ENCODE measurements at regions not wholly inside any gene's neighbourhood (a gene's known extent, or its start where the extent isn't known, plus 50 kb on each side); places are given as distances from the start of the nearest gene placed in this dataset.

DNA sequence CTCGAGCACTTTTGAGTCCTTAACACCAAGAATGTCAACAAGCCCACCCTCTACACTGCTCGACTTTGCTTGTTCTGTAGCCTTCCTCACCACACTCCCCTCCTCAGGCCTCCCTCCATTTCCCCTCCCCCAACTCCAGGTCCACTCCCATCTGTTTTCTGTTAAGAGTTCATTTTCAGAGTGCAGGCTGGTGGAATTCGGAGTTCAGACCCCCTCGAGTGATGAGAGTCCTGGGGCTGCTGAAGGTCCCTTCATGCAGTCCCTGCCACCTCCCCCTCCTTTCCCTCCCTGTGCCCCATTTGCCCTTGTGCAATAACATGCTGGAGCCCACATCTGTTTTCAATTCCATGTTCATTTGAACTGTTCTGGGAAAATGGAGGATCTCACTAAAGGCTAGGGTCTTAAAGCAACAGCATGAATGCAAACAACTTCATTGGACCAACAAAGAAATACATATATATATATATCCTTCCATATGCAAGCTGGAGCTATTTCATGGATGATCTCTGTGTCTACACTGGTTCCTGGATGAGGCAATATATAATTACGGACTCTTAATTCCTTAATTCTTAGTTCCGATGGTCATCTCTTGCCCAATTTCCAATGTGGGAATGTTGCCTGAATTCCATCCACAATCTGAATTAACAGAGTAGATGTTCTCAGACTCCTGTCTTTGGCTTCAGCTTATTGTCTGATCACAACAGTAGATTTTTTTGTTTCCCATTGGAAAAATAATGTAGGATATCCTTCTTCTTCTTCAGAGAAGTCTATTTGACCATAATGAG is 340.4 kb downstream of the ETS1 start:
- DNase-seq: no peak

DNA sequence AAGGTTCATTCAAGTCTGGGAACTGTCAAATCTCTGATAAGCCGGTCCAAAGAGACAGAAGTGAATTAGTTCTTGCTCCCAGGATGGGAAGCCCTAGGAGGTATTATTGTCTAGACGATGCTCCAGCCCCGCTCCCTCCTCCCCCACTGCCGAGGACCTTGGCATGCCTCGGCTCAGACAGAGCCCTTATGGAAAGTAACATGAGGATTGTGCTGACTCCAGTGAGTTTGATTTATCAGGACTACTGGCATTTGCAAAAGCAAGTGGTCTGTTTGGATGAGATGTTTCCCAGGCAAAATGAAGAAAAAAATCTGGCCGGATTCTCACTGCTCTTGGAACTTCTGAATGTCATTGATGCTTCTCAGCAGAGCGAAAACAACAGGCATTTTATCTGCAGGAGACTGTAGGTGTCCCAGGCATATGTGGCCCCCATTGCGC is 341.0 kb downstream of the ETS1 start:
- no peak for DNase-seq

DNA sequence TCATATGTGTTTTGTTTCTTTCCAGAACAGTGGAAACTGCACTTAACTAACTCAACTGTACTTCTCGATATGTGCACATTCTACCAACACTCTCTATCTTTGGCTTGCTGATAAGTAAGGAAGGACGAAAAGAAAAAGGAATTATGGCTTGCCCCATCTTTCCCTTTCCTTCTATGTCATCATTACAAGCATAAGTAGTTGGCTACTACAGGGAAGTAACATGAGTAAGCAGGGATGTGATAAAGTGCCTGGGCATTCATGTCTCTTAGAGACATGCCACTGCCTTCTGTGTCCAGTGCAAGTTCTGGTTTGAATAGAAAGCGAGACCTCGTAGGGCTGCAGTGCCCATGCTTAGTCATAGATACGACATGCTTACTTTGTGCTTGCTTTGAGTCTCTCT is 342.5 kb downstream of the ETS1 start:
- no peak for DNase-seq

GRCh38 chr11:128242451-128242850 is 344.9 kb downstream of the ETS1 start:
- no peak for DNase-seq

DNA sequence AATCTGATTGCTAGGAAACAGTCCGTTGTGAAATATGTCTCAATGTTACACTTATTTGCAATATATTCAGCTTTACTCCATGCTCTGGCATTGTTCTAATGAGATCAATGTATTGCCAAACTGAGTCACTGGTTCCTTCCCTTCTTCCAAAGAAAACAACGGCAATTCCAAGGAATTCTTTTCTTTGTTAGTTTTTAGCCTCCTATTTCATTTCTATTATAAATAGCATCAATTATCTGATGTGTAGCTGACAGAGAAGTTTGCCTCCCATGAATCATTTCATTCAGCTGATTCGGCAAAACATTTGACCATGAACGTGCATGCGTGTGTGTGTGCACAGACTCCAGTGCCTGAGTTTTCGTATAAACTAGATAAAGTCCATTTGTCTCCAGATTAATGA is 346.8 kb downstream of the ETS1 start:
- no peak for DNase-seq

DNA sequence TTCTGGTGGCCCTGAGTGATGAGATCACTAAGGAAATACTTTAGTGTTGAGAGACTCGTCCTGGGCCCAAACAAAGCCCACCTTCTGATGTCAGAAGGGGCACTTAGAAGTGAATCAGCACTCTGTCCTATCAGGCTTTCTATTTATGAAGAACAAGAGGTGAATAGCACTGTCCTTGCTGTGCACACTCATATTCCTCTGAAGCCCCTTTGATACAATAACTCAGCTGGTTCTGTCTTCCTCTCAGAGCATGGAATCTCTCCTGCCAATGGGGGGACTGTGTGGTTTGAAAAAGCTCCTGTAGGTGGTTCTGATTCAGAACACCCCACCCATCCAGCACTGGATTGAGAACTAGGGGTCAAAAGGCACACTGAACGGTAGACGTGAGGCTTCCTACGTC is 348.1 kb downstream of the ETS1 start:
- DNase-seq: no peak

GRCh38 chr11:128238521-128239265 is 348.7 kb downstream of the ETS1 start:
- DNase-seq: no peak

DNA sequence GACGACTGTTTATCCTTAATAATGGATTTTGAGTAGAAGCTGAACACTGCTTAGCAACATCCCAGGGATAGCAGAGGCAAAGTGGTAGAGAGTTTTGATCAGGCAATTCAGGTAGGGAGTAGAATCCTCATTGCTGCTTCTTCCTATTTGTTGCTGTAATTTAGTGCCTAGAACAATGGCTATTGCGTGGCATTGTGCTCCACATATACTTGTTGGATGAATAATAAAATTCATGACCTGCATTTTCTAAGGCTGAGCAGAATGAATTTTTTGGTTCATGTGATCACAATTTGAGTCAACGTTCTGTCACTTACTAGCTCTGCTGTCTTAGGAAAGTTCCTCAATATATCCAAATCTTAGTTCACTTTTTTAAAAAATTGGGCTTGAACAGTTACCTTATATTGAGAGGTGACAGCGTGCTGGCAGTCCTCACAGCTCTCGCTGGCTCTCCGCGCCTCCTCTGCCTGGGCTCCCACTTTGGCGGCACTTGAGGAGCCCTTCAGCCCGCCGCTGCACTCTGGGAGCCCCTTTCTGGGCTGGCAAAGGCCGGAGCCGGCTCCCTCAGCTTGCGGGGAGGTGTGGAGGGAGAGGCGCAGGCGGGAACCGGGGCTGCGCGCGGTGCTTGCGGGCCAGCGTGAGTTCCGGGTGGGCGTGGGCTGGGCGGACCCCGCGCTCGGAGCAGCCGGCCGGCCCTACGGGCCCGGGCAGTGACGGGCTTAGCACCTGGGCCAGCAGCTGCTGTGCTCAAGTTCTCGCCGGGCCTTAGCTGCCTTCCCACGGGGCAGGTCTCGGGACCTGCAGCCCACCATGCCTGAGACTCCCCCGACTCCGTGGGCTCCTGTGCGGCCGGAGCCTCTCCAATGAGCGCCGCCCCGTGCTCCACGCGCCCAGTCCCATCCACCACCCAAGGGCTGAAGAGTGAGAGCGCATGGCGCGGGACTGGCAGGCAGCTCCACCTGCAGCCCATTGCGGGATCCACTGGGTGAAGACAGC is 350.6 kb downstream of the ETS1 start:
- no peak for DNase-seq

- DNase-seq: no peak
Observed at GRCh38 chr11:128235958-128236357, 351.4 kb downstream of the ETS1 start.

- DNase-seq: no peak
Observed at GRCh38 chr11:128235426-128235825, 351.9 kb downstream of the ETS1 start.

- no peak for DNase-seq
Observed at GRCh38 chr11:128234143-128234542, 353.2 kb downstream of the ETS1 start.

- no peak for DNase-seq
Observed at GRCh38 chr11:128232588-128232987, 354.8 kb downstream of the ETS1 start.

- no peak for DNase-seq
Observed at GRCh38 chr11:128231845-128232410, 355.4 kb downstream of the ETS1 start.

- DNase-seq: no peak
Observed at GRCh38 chr11:128227466-128227865, 359.9 kb downstream of the ETS1 start.

GRCh38 chr11:128226106-128226716 is 361.1 kb downstream of the ETS1 start:
- DNase-seq: no peak

DNA sequence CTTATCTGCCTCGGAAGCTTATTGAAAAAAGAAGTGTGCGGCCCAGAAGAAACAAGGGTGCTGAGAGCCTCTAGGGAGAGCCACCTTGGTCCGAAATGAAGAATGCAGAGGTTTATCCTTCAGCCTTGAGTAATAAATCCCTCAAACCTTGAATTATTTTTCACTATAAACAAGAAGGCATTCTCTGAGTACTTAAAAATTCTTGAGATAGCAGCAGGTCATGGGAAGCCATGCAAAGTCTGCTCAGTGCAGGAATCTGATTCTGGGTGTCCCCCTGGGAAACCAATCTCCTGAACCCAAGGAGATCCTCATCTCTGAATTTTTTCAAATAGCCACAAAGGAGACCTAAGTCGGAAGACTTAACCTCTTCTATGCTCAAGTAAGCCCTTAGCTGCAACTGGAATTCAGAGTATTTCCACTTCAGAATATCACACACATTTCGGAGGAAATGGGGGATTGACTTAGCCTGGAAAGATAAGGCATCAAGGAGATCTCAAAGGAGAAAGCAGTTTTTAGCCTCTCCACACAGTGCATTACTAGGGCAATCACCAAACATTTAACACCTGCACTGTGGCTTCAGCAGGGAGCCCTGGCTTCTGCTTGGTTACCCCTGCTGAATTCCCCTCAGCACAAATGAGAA is 365.0 kb downstream of the ETS1 start:
- no peak for DNase-seq

DNA sequence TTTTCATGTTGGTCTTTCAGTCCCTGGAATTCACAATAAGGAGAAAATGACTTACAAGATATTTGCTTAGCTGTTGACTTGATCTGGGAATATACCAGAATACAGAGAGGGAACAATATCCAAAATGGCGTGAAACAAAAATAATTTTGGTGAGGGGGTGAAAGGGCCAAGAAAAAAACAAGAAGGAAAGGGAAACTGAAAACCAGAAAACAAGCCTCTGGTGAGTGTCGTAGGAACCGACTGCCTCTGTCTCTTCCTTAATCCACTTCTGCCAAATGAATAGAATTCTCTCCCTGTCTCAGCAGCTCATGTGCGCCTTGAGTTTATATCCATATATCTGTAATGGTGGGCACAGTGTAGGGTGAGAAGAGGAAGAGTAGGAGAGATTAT is 367.6 kb downstream of the ETS1 start:
- no peak for DNase-seq

DNA sequence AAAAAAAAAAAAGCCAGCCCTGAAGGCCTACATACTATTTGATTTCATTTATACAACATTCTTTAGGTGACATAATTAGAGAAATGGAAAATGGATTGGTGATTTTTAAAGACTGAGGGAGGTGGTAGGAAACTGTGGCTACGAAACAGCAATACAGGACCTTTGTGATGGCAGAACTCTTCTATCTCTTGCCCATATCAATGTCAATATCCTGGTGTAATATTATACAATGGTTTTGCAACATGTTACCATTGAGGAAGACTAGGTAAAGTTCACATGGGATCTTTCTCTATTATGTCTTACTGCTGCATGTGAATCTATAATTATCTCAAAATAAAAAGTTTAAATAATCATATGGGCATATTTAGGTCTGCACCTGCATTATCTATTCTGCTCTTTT is 371.2 kb downstream of the ETS1 start:
- no peak for DNase-seq

- DNase-seq: no peak
Observed at GRCh38 chr11:128215238-128215882, 372.0 kb downstream of the ETS1 start.

GRCh38 chr11:128214263-128214662 is 373.1 kb downstream of the ETS1 start:
- no peak for DNase-seq

GRCh38 chr11:128213461-128213860 is 373.9 kb downstream of the ETS1 start:
- DNase-seq: no peak

Measured in NCI-H2171 treated with DMSO at 0.1 percent for 48 hours (cell line).